EL (cell line): ENCODE measurements at regions not wholly inside any gene's neighbourhood (a gene's known extent, or its start where the extent isn't known, plus 50 kb on each side); places are given as distances from the start of the nearest gene placed in this dataset.
"Not testable (repeated sequence)": the region's sequence is repeated elsewhere in the genome, so short reads cannot be mapped to it uniquely, and the experiment has no call there.

Source experiments
- DNase-seq: peaks from one replicate; pipeline ENCODE4 v3.0.0-alpha.2; 2016

DNA sequence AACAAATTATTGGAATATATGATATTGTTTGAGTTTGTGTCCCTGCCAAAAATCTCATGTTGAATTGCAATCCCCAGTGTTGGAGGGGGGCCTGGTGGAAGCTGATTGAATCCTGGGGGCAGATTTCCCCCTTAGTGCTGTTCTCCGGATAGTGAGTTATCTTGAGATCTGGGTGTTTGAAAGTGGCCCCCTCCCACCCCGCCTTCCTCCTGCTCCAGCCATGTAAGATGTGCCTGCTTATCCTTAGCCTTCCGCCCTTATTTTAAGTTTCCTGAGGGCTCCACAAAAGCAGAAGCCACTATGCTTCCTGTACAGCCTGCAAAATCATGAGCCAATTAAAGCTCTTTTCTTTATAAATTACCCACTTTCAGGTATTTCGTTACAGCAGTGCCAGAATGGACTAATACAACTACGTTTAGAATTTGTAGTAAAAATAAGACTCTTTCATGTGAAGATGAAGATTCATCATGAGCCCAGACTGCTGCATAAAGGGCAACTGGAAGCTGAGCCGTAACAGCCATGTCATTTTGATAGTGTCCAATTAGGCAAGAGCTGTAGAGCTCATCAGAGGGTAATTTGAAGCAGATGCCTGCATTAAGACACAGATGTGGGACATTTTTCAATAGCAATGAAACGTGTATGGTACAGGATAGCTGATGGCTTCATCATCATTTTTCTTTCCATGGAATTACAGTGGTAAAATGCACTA, 1007.2 kb downstream of the REEP3 start:
- no peak for DNase-seq

DNA sequence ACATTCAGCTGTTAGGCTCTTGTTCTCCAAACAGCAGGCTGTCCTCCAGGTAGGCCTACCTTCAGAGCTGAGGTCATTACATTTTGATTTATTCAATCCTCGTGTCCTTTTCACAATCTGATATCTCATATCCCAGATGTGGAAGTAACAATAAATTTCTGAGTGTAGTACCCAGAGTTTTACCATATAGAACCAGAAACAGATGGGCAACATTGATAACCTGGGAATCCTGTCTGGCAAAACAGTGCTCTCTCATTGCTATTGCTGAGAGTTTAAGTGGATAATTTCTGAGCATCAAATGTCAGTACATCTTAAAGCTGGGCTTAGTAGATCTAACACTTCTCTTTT, 1007.8 kb downstream of the REEP3 start:
- DNase-seq: no peak

DNA sequence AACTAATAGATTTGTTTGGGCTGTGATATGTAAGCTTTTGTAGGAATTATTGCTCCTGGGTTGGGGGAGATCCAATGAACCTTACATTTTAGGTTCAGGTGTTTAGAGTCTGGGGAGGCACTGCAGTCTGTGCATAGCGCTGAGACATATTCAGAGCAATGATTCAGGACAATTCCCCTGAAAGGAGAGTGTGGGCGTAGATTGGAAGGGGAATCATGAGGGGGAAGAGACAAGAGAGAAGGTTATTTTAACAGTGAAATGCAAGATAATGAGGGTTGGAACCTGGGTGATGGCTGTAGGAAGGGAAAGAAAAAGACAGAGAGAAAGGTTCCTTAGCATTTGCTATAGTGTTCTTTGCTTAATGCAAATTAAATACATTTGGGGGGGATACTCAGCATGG, 1013.4 kb downstream of the REEP3 start:
- no peak for DNase-seq

- DNase-seq: no peak
Observed at GRCh38 chr10:64535131-64535867, 1014.1 kb downstream of the REEP3 start.

DNA sequence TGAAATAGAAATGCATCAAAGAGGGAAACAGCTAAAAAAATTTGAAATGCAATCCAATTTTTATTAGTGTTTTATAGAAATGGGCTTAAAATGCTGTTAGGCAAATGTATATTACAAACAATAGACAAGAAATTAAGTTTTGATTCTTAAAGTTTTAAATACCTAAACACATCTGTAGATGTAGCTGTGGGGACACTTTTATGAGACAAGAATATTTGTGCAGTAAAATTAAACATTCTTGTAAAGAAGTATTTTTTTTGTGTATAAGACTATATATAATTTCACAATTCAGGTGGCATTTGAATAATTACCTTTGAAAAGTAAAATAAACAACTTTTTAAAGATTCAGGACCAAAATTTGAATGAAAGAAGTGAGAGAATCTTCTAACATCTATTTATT, 1015.9 kb downstream of the REEP3 start:
- DNase-seq: no peak

- no peak for DNase-seq
Observed at GRCh38 chr10:64537928-64538327, 1016.7 kb downstream of the REEP3 start.

GRCh38 chr10:64546073-64546472, 1024.9 kb downstream of the REEP3 start:
- DNase-seq: no peak

- DNase-seq: no peak
Observed at GRCh38 chr10:64547168-64547567, 1026.0 kb downstream of the REEP3 start.

DNA sequence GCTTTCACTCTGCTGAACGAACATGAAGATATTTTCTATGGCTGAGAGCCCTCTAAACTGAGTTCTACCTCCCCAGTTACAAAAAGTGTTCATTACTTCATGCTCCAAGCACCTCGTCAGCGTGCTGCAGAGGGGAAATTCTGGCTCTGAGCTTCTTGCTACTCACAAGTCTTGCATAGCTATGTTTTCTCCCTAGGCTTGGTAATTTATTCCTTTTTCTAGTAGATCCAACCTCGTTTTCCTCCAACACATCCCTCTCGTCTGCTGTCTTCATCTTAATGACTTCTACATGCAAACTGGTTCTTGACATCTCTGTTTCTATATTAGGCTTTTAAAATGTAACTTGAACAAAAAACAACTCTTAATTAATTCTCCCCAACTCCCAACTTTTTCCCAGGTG, 1034.5 kb downstream of the REEP3 start:
- DNase-seq: no peak

DNA sequence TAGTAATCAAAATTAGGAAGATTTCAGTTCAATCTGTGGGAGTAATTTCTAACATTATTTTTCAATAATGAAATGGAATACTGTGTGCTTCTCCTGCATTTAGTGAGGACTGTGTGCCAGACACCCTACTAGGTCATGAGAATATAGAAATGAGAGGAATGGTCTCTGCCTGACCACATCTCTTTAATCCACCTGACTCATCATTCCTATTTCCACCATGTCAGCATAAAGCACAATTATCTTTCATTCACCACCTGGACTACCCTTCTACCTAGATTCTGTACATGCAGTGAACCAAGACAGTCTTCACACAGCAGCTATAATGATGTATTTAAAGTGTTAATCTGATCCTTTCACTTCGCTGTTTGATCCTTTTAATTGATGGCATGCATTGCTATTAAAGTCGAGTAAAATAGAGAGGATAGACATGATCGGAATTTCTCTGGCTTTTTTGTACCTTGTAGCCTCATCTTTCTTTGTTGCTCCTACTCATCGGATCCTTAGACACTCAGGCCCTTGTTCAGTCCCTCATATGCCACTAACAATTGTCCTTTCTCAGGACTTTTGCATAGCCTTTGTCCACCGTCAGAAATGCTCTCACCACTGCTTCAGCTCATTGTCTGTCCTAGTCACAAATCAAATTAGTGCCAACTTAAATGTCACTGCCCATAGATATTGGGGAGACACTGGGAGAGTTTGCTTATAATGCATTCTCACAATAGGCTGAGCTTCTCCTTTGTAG, 1037.1 kb downstream of the REEP3 start:
- DNase-seq: no peak

- no peak for DNase-seq
Observed at GRCh38 chr10:64571056-64571455, 1049.9 kb downstream of the REEP3 start.

- no peak for DNase-seq
Observed at GRCh38 chr10:64573623-64574325, 1052.6 kb downstream of the REEP3 start.

- no peak for DNase-seq
Observed at GRCh38 chr10:64574371-64574770, 1053.2 kb downstream of the REEP3 start.

- DNase-seq: no peak
Observed at GRCh38 chr10:64576497-64576896, 1055.3 kb downstream of the REEP3 start.

DNA sequence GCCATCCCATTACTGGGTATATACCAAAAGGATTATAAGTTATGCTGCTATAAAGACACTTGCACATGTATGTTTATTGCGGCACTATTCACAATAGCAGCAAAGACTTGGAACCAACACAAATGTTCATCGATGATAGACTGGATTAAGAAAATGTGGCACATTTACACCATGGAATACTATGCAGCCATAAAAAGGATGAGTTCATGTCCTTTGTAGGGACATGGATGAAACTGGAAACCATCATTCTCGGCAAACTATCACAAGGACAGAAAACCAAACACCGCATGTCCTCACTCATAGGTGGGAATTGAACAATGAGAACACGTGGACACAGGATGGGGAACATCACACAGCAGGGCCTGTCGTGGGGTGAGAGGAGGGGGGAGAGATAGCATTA, 1057.6 kb downstream of the REEP3 start:
- not testable (repeated sequence) for DNase-seq

DNA sequence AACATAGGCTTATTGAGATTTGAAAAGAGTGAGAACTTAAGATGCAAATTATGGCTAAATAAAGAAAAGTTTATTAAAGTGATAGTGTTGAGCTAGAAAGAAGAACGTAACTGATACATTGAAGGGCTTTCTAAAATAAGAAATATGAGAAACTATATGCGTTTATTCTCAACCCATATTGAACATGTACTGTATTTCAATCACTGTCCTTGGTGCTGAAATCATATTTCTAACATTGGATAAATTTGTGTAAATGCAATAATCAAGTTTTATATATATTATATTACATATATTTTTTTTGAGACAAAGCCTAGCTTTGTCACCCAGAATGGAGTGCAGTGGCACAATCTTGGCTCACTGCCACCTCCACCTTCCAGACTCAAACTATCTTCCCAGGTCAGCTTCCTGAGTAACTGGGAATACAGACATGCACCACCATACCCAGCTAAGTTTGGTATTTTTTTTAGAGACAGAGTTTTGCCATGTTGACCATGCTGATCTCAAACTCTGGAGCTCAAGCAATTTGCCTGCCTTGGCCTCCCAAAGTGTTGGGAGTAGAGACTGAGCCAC, 1065.8 kb downstream of the REEP3 start:
- no peak for DNase-seq

DNA sequence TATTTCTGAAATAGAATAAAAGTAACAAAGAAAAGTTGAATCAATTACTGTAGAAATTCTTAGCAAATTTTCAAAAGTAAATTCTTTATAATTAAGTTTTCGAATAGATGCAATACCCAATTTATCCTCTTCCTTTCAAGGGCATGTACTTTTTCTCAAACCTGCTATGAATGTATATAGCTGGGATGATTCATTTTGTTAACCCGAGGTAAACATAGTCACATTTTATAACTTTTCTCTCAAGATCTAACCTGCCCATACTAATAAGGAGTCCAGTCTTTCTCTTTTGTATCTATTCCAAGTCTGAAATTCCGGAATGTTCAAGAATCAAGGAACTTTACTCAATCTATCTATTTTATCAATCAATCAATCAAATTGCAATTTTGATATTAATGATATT, 1072.9 kb downstream of the REEP3 start:
- DNase-seq: no peak

DNA sequence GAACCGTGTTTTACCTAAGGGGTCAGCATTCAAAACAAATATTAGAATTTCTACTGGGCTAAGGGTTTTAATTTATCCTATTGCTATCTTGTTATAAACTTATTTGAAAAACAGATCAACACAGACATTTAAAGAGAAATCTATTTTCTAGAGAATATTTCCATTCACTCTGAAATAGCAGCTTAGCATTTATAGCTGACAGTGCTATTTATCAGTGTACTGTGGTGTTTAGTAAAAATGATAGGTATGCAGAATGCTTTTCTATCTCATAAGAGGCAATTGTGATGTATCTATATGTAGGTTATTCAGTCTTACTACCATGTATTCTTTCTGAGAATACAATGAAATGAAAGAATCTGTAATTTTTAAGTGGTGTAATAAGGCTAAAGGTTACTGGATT, 1077.4 kb downstream of the REEP3 start:
- no peak for DNase-seq

- DNase-seq: no peak
Observed at GRCh38 chr10:64601298-64601697, 1080.1 kb downstream of the REEP3 start.

GRCh38 chr10:64617085-64617484, 1095.9 kb downstream of the REEP3 start:
- DNase-seq: no peak

GRCh38 chr10:64619102-64619501, 1097.9 kb downstream of the REEP3 start:
- no peak for DNase-seq

GRCh38 chr10:64626924-64627323, 1105.7 kb downstream of the REEP3 start:
- DNase-seq: no peak

- DNase-seq: no peak
Observed at GRCh38 chr10:64630534-64630933, 1109.3 kb downstream of the REEP3 start.
